K562 (cell line): ENCODE measurements at regions not wholly inside any gene's neighbourhood (a gene's known extent, or its start where the extent isn't known, plus 50 kb on each side); places are given as distances from the start of the nearest gene placed in this dataset.

Experiments
- ATAC-seq: fragments of 200-7000 bp; cut with Tn5 transposase; 3 replicates; pipeline ENCODE4 v1.9.1; 2020; ENCODE audit warnings: moderate library complexity
- BruUV-seq: library from RNA; stranded (reverse); fragments of 400-500 nt; replicated peaks from 2 replicates; lab custom pipeline; 2021; lab: Mats Ljungman, UMichigan
- CTCF ChIA-PET: fragments of 300-600 bp; formaldehyde crosslinking; extraction: SDS; loops from one replicate; lab custom pipeline; 2021; ENCODE audit warnings: low intra/inter-chr PET ratio; lab: Yijun Ruan, JAX
- POLR2A ChIA-PET: fragments of 300-600, 350-650 bp; sonication (Branson Sonifier 250); formaldehyde crosslinking; extraction: SDS; loops from one replicate; lab custom pipeline; 2021; ENCODE audit warnings: antibody characterized with exemption, inconsistent platforms; lab: Yijun Ruan, JAX
- DNase-seq, 4 experiments: peaks; one replicate each; pipeline versions ENCODE4 v3.0.0 to v3.0.0-alpha.2; 2011 to 2018; ENCODE audit warnings: low spot score in 3 of 4, mixed read lengths in 3 of 4; ENCODE audit errors: extremely low read depth in 1 of 4
- FAIRE-seq: peaks from 2 replicates; lab custom pipeline; 2011; peaks lifted over from hg19 to GRCh38; lab: Jason Lieb, UNC
- H2AFZ ChIP-seq: 2 replicates; pipeline ENCODE4 v1.6.0; 2011; ENCODE audit warnings: low read depth, low read length, control low read depth, inconsistent platforms
- H3K27ac ChIP-seq: fragments of 200-600 bp; 3 replicates; pipeline ENCODE4 v1.8.0; 2011; ENCODE audit warnings: low read depth, mild to moderate bottlenecking, control low read depth, inconsistent platforms, low read length, moderate library complexity, mixed read lengths; ENCODE audit errors: extremely low read depth
- H3K27me3 ChIP-seq, 2 experiments: fragments of 300-600 bp in 1 of 2; 2 replicates in 1 of 2; 3 replicates in 1 of 2; pipeline versions ENCODE4 v1.6.0 to v1.8.0; 2011; ENCODE audit warnings: inconsistent platforms in 2 of 2, low read length in 2 of 2, mild to moderate bottlenecking in 1 of 2, mixed read lengths in 1 of 2, moderate library complexity in 1 of 2; ENCODE audit not compliant: control insufficient read depth in 2 of 2, insufficient read depth in 2 of 2
- H3K36me3 ChIP-seq: fragments of 300-600 bp; 3 replicates; pipeline ENCODE4 v1.8.0; 2011; ENCODE audit warnings: mild to moderate bottlenecking, low read length, inconsistent platforms; ENCODE audit not compliant: control insufficient read depth, insufficient read depth
- H3K4me1 ChIP-seq, 2 experiments: fragments of 200-600 bp in 1 of 2; replicated peaks in 1 of 2; 2 replicates in 1 of 2; 3 replicates in 1 of 2; pipeline versions ENCODE4 v1.5.1 to v1.8.0; 2011; ENCODE audit warnings: inconsistent platforms in 2 of 2, low read length in 2 of 2, mild to moderate bottlenecking in 1 of 2, mixed read lengths in 1 of 2, moderate library complexity in 1 of 2; ENCODE audit not compliant: control insufficient read depth in 2 of 2, insufficient read depth in 2 of 2
- H3K4me2 ChIP-seq: 2 replicates; pipeline ENCODE4 v1.6.1; 2011; ENCODE audit warnings: low read length, control low read depth, inconsistent platforms, mixed read lengths; ENCODE audit not compliant: insufficient read depth
- H3K4me3 ChIP-seq: fragments of 200-600 bp; sonication (generic), shearing (Covaris generic); 2 replicates; pipeline ENCODE4 v1.5.1; 2016; ENCODE audit warnings: control low read depth, inconsistent platforms
- H3K79me2 ChIP-seq: fragments of 200-600 bp; 3 replicates; pipeline ENCODE4 v1.8.0; 2011; ENCODE audit warnings: low read length, inconsistent platforms; ENCODE audit not compliant: control insufficient read depth, insufficient read depth
- H3K9ac ChIP-seq, 2 experiments: 2 replicates each; pipeline versions ENCODE4 v1.6.0 to v1.6.1; 2011; ENCODE audit warnings: low read depth in 2 of 2, low read length in 2 of 2, control low read depth in 1 of 2, inconsistent platforms in 1 of 2, mild to moderate bottlenecking in 1 of 2, mixed read lengths in 1 of 2; ENCODE audit not compliant: insufficient read depth in 1 of 2
- H3K9me1 ChIP-seq: one replicate; pipeline ENCODE4 v1.6.0; 2011; ENCODE audit warnings: inconsistent platforms, mild to moderate bottlenecking, low read length, moderate library complexity; ENCODE audit not compliant: control insufficient read depth, insufficient read depth
- H3K9me3 ChIP-seq: replicated peaks from 2 replicates; pipeline ENCODE4 v1.5.1; 2011; ENCODE audit warnings: low read depth, low read length, inconsistent platforms; ENCODE audit not compliant: control insufficient read depth, insufficient read depth
- H4K20me1 ChIP-seq: replicated peaks from 2 replicates; pipeline ENCODE4 v1.6.1; 2011; ENCODE audit warnings: low read length, inconsistent platforms, mixed read lengths; ENCODE audit not compliant: control insufficient read depth, insufficient read depth
- CBX2 ChIP-seq: fragments of 200-600 bp; sonication (generic); IDR thresholded peaks from one replicate; pipeline ENCODE4 v1.6.1; 2012; ENCODE audit warnings: mild to moderate bottlenecking, low read length, inconsistent platforms; ENCODE audit not compliant: insufficient read depth, poor library complexity, severe bottlenecking
- CBX5 ChIP-seq: IDR thresholded peaks from 2 replicates; pipeline ENCODE4 v1.6.1; 2014; ENCODE audit warnings: low read depth, borderline replicate concordance
- CLOCK ChIP-seq: fragments of 250-450 bp; sonication (Bioruptor Pico); IDR thresholded peaks from 2 replicates; pipeline ENCODE4 v1.4.0; 2020; ENCODE audit warnings: mild to moderate bottlenecking, moderate library complexity, borderline replicate concordance
- CREB1 ChIP-seq, 2 experiments: sonication (generic) in 1 of 2; formaldehyde crosslinking in 1 of 2; IDR thresholded peaks; 2 replicates each; pipeline versions ENCODE4 v1.6.1 to v1.8.0; 2012 to 2022; ENCODE audit warnings: inconsistent platforms in 1 of 2, mild to moderate bottlenecking in 1 of 2, missing genetic modification reagents in 1 of 2, moderate library complexity in 1 of 2
- DMBX1 ChIP-seq: fragments of 250-450 bp; sonication (Bioruptor Pico); IDR thresholded peaks from 2 replicates; pipeline ENCODE4 v1.8.0; 2022; ENCODE audit warnings: inconsistent platforms, mild to moderate bottlenecking, moderate library complexity, borderline replicate concordance
- KAT7 ChIP-seq: sonication (generic); formaldehyde crosslinking; IDR thresholded peaks from 2 replicates; pipeline ENCODE4 v1.8.0; 2022; ENCODE audit warnings: missing genetic modification reagents, mild to moderate bottlenecking, borderline replicate concordance
- NFRKB ChIP-seq: fragments of 450-650 bp; IDR thresholded peaks from 2 replicates; pipeline ENCODE4 v1.6.1; 2016; ENCODE audit warnings: low read depth
- RNF219 ChIP-seq: fragments of 250-450 bp; sonication (Bioruptor Pico); IDR thresholded peaks from 2 replicates; pipeline ENCODE4 v1.5.0; 2022; ENCODE audit warnings: mild to moderate bottlenecking
- TAF15 ChIP-seq: fragments of 200-400 bp; formaldehyde crosslinking; IDR thresholded peaks from 2 replicates; pipeline ENCODE4 v1.6.1; 2017; ENCODE audit warnings: mild to moderate bottlenecking, low read depth, low read length, moderate library complexity
- THAP12 ChIP-seq: fragments of 250-450 bp; sonication (Bioruptor Pico); IDR thresholded peaks from 2 replicates; pipeline ENCODE4 v1.9.0; 2021; ENCODE audit warnings: mild to moderate bottlenecking, inconsistent platforms
- ZNF224 ChIP-seq: sonication (generic); formaldehyde crosslinking; IDR thresholded peaks from 2 replicates; pipeline ENCODE4 v1.8.0; 2022; ENCODE audit warnings: mild to moderate bottlenecking, missing genetic modification reagents
- ZNF239 ChIP-seq: fragments of 250-450 bp; sonication (Bioruptor Pico); IDR thresholded peaks from 2 replicates; pipeline ENCODE4 v1.4.0; 2020; ENCODE audit warnings: mild to moderate bottlenecking
- ZNF785 ChIP-seq: fragments of 250-450 bp; sonication (Bioruptor Pico); IDR thresholded peaks from 2 replicates; pipeline ENCODE4 v1.4.0; 2020; ENCODE audit warnings: mild to moderate bottlenecking
- WGBS: fragments of 100-300 bp; shearing (Covaris generic); methylation state at CpG from one replicate; pipeline ENCODE4 v1.1.6; 2016; ENCODE audit warnings: low coverage, mixed read lengths; ENCODE audit not compliant: insufficient coverage; ENCODE audit errors: missing lambda C conversion rate; 5-methylcytosine and 5-hydroxymethylcytosine counted together
- in situ Hi-C: fragments of 300-500 bp; cut with MboI; formaldehyde crosslinking; loops from 4 replicates; pipeline ENCODE4 v1.15.0; 2018; ENCODE audit warnings: inconsistent platforms, mixed read lengths
- intact Hi-C: fragments of 100-400 bp; cut with micrococcal nuclease; formaldehyde crosslinking; loops from 2 replicates; pipeline ENCODE4 v1.14.2; 2022
- TF ChIP-seq, protein P1 (sequence below): sonication (generic); formaldehyde crosslinking; IDR thresholded peaks from 2 replicates; pipeline ENCODE4 v1.8.1; 2023; ENCODE audit warnings: mild to moderate bottlenecking, missing genetic modification reagents

GRCh38 chr2:173436088-173436487 is 81.4 kb downstream of the CDCA7 start:
- no peak for FAIRE-seq
- no peak for TF ChIP-seq NFRKB
- TF ChIP-seq ZNF239, result no peak
- no peak for TF ChIP-seq CREB1 (IDR thresholded peaks at IDR 0.05)
- no peak for TF ChIP-seq CREB1 (CRISPR knock-in tag; IDR thresholded peaks at IDR 0.05)
- no peak for TF ChIP-seq KAT7 (CRISPR knock-in tag)
- TF ChIP-seq THAP12 (CRISPR knock-in tag), result no peak
- TF ChIP-seq CBX2, result no peak
- no peak for TF ChIP-seq ZNF785 (CRISPR knock-in tag)
- no peak for TF ChIP-seq TAF15
- no peak for TF ChIP-seq CLOCK
- no peak for TF ChIP-seq CBX5
- no peak for TF ChIP-seq RNF219 (CRISPR knock-in tag)
- no peak for TF ChIP-seq ZNF224 (CRISPR knock-in tag)
- no peak for TF ChIP-seq DMBX1
- TF ChIP-seq, protein P1, sequence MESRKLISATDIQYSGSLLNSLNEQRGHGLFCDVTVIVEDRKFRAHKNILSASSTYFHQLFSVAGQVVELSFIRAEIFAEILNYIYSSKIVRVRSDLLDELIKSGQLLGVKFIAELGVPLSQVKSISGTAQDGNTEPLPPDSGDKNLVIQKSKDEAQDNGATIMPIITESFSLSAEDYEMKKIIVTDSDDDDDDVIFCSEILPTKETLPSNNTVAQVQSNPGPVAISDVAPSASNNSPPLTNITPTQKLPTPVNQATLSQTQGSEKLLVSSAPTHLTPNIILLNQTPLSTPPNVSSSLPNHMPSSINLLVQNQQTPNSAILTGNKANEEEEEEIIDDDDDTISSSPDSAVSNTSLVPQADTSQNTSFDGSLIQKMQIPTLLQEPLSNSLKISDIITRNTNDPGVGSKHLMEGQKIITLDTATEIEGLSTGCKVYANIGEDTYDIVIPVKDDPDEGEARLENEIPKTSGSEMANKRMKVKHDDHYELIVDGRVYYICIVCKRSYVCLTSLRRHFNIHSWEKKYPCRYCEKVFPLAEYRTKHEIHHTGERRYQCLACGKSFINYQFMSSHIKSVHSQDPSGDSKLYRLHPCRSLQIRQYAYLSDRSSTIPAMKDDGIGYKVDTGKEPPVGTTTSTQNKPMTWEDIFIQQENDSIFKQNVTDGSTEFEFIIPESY (CRISPR knock-in tag), result no peak

More at GRCh38 chr2:173436088-173436487, 81.4 kb downstream of the CDCA7 start:
- H4K20me1 ChIP-seq, result no peaks in the 10 kb centered on the region
- H3K36me3 ChIP-seq, result no peaks in the 10 kb centered on the region
- 0% methylated on average over 2 of the region's 2 CpGs for WGBS
- no peaks in the 10 kb centered on the region for H3K79me2 ChIP-seq
- no peak overlapping the region for H3K9ac ChIP-seq
- H3K9me3 ChIP-seq, result no peaks in the 10 kb centered on the region
- no TSS peak for BruUV-seq
- H3K4me3 ChIP-seq, result no peak overlapping the region
- no peaks in the 10 kb centered on the region for H3K9me1 ChIP-seq
- CTCF ChIA-PET, result no interaction called here
- in situ Hi-C loops (no loop called here), intact Hi-C loops (no loop called here)
- no peak overlapping the region for H2AFZ ChIP-seq
- H3K27ac ChIP-seq, result no peak overlapping the region
- no peak for ATAC-seq
- peaks cover 24 to 25% of the 10 kb centered on the region in 2 experiments for H3K27me3 ChIP-seq
- POLR2A ChIA-PET, result no interaction called here
- H3K4me1 ChIP-seq, result no peaks in the 10 kb centered on the region
- DNase-seq, result no peak
- no peak overlapping the region for H3K4me2 ChIP-seq
